HEK293T (cell line): ENCODE measurements at regions not wholly inside any gene's neighbourhood (a gene's known extent, or its start where the extent isn't known, plus 50 kb on each side); places are given as distances from the start of the nearest gene placed in this dataset.
"Not testable (repeated sequence)": the region's sequence is repeated elsewhere in the genome, so short reads cannot be mapped to it uniquely, and the experiment has no call there.

Source experiments
- CTCF ChIA-PET: fragments of 350-600 bp; formaldehyde crosslinking; extraction: SDS; loops from one replicate; lab custom pipeline; 2021; ENCODE audit warnings: antibody characterized with exemption, inconsistent platforms; lab: Yijun Ruan, JAX
- POLR2A ChIA-PET: fragments of 350-600 bp; formaldehyde crosslinking; extraction: SDS; loops from one replicate; lab custom pipeline; 2020; ENCODE audit warnings: antibody characterized with exemption, inconsistent platforms; lab: Yijun Ruan, JAX
- DNase-seq: peaks from one replicate; pipeline ENCODE4 v3.0.0; 2012; ENCODE audit warnings: mixed read lengths; ENCODE audit errors: extremely low spot score
- ARNT ChIP-seq: fragments of 450-650 bp; IDR thresholded peaks from 2 replicates; pipeline ENCODE4 v1.6.1; 2017; ENCODE audit warnings: mild to moderate bottlenecking
- BHLHE40 ChIP-seq: fragments of 450-650 bp; IDR thresholded peaks from 2 replicates; pipeline ENCODE4 v1.6.1; 2016; ENCODE audit warnings: mild to moderate bottlenecking, moderate library complexity, borderline replicate concordance
- CTBP1 ChIP-seq: fragments of 450-650 bp; IDR thresholded peaks from 2 replicates; pipeline ENCODE4 v1.6.1; 2016; ENCODE audit warnings: borderline replicate concordance
- ELF4 ChIP-seq: fragments of 450-650 bp; IDR thresholded peaks from 2 replicates; pipeline ENCODE4 v1.6.1; 2017; ENCODE audit warnings: antibody characterized with exemption
- FOXA1 ChIP-seq: fragments of 450-650 bp; IDR thresholded peaks from 2 replicates; pipeline ENCODE4 v1.6.1; 2016; ENCODE audit warnings: mild to moderate bottlenecking
- FOXK2 ChIP-seq: fragments of 450-650 bp; IDR thresholded peaks from 2 replicates; pipeline ENCODE4 v1.6.1; 2016; ENCODE audit warnings: mild to moderate bottlenecking
- FOXM1 ChIP-seq: fragments of 450-650 bp; IDR thresholded peaks from 2 replicates; pipeline ENCODE4 v1.6.1; 2017; ENCODE audit warnings: mild to moderate bottlenecking, borderline replicate concordance
- HDGF ChIP-seq: fragments of 450-650 bp; IDR thresholded peaks from 2 replicates; pipeline ENCODE4 v1.6.1; 2017; ENCODE audit warnings: antibody characterized with exemption, borderline replicate concordance
- L3MBTL2 ChIP-seq: fragments of 450-650 bp; conservative IDR thresholded peaks from 2 replicates; pipeline ENCODE4 v1.6.1; 2016; ENCODE audit warnings: mild to moderate bottlenecking
- LEF1 ChIP-seq: fragments of 450-650 bp; IDR thresholded peaks from 2 replicates; pipeline ENCODE4 v1.6.1; 2017; ENCODE audit warnings: mild to moderate bottlenecking, borderline replicate concordance
- NFRKB ChIP-seq: fragments of 450-650 bp; IDR thresholded peaks from 2 replicates; pipeline ENCODE4 v1.6.1; 2016; ENCODE audit warnings: mild to moderate bottlenecking, moderate library complexity
- SP1 ChIP-seq: fragments of 450-650 bp; IDR thresholded peaks from 2 replicates; pipeline ENCODE4 v1.6.1; 2017
- SUZ12 ChIP-seq: fragments of 450-650 bp; IDR thresholded peaks from 2 replicates; pipeline ENCODE4 v1.6.1; 2016; ENCODE audit warnings: mild to moderate bottlenecking
- TARDBP ChIP-seq: fragments of 450-650 bp; IDR thresholded peaks from 2 replicates; pipeline ENCODE4 v1.6.1; 2016
- ZNF384 ChIP-seq: fragments of 450-650 bp; IDR thresholded peaks from 2 replicates; pipeline ENCODE4 v1.6.1; 2016
- TF ChIP-seq, protein P1 (sequence below): fragments of 450-650 bp; IDR thresholded peaks from 2 replicates; pipeline ENCODE4 v1.6.1; 2016

DNA sequence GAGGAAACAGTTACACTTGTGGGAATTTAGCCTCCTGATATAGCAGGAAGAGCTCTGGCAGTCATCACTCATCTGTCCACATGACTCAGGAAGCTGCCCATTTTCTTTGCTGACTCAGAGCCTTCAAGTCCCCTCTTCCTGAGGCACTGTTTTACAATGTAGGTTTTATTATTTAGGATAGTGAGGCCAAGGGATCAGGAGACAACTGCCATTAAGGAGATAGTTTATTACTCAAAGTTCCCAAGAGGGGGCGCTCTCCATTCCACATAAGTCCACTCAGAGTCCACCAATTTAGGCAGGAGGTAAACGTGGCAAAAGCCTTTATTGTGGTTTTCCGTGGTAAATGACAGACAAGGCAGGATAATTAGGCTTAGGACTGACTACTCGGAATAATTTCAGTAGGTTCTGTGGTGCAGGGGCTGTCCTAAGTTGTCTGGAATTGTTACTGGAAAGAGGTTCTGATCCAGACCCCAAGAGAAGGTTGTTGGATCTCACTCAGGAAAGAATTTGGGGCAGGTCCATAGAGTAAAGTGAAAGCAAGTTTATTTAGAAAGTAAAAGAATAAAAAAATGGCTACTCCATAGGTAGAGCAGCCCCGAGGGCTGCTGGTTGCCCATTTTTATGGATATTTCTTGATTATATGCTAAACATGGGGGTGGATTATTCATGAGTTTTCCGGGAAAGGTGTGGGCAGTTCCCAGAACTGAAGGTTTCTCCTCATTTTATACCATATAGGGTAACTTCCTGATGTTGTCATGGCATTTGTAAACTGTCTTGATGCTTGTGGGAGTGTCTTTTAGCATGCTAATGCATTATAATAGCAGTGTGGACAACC lies 96.0 kb upstream of the RAB40AL start:
- TF ChIP-seq ZNF384 (no peak), FOXK2 (no peak), FOXM1 (no peak), SP1 (no peak), L3MBTL2 (no peak), SUZ12 (no peak), TARDBP (no peak), NFRKB (no peak), LEF1 (no peak), BHLHE40 (no peak), HDGF (no peak), ELF4 (no peak), CTBP1 (no peak), FOXA1 (no peak), ARNT (no peak)
- TF ChIP-seq, protein P1, sequence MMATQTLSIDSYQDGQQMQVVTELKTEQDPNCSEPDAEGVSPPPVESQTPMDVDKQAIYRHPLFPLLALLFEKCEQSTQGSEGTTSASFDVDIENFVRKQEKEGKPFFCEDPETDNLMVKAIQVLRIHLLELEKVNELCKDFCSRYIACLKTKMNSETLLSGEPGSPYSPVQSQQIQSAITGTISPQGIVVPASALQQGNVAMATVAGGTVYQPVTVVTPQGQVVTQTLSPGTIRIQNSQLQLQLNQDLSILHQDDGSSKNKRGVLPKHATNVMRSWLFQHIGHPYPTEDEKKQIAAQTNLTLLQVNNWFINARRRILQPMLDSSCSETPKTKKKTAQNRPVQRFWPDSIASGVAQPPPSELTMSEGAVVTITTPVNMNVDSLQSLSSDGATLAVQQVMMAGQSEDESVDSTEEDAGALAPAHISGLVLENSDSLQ, result no peak
- peak; percentile 52 for DNase-seq
- CTCF ChIA-PET, result no interaction called here
- POLR2A ChIA-PET, result no interaction called here

DNA sequence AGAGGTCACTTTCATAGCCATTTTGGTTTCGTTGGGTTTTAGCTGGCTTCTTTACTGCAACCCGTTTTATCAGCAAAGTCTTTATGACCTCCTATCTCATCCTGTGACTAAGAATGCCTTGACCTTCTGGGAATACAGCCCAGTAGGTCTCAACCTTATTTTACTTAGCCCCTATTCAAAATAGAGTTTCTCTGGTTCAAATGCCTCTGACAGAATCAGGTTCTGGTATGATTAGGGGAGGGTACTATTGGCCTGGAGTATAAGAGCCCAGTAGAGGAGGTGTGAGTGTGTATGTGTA lies 95.4 kb upstream of the RAB40AL start:
- no peak for DNase-seq

DNA sequence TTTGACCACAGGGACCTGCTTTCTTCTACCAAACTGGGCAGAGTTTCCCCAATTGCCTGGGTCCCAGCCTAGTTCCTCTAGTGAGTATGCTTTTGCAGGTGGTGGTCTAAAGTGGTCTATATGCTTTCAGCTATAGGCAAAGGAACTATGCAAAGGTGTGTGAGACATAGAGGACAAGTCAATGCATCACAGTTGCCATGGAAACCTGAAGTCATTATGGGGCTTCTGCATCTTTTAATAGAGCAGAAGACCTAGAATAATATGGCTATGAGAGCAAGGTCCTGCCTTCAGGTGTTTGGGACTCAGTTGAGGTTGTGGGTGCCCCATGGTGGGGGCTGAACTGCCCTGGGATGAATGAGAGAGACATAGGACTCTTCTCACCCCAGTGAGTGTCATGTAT lies 92.1 kb upstream of the RAB40AL start:
- ChIA-PET POLR2A (no interaction called here), CTCF (no interaction called here)
- no peak for DNase-seq
- TF ChIP-seq ELF4, result no peak
- no peak for TF ChIP-seq SP1
- no peak for TF ChIP-seq TARDBP
- TF ChIP-seq ZNF384, result no peak
- TF ChIP-seq SUZ12, result no peak
- TF ChIP-seq NFRKB, result no peak
- TF ChIP-seq, protein P1, result no peak
- no peak for TF ChIP-seq BHLHE40
- TF ChIP-seq FOXA1, result no peak
- TF ChIP-seq FOXK2, result no peak
- TF ChIP-seq HDGF, result no peak
- TF ChIP-seq CTBP1, result no peak
- TF ChIP-seq L3MBTL2, result no peak
- no peak for TF ChIP-seq LEF1
- TF ChIP-seq ARNT, result no peak
- no peak for TF ChIP-seq FOXM1

More for the DNA sequence above, 95.4 kb upstream of the RAB40AL start:
- TF ChIP-seq TARDBP, result no peak
- TF ChIP-seq, protein P1, result no peak
- CTCF ChIA-PET, result no interaction called here
- POLR2A ChIA-PET, result no interaction called here

DNA sequence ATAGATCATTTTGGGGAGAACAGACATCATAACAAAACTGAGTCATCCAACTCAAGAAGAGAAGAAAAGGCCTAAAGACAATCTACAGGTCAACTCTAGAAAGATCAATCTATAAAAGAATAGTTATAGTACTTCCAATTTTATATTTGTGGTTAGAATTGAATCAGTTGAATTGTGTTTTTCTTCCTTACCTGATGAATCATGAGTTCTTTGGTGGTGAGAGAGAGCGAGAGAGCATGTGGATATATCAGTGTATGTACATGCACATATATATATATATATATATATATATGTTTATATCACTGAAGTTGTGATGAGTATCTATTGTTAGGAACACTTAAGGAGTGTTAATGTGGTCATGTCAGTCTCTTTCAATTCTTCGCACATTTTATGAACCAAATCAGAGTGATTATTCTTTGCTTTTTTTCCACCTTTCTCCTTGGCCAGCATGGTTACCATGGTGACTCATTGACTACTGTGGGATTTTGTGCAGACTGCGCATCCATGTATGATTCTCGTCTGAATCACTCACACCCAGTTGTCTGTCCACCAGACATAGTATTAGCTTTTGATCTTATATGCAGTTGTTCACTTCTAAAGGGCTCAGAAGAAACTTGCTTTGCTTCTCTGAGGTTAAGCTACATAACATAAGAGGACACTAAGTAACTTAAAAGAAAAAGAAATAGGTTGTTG lies 90.4 kb upstream of the RAB40AL start:
- DNase-seq, result no peak
- ChIA-PET CTCF (no interaction called here), POLR2A (no interaction called here)
- TF ChIP-seq SUZ12 (no peak), FOXM1 (no peak), CTBP1 (no peak), SP1 (no peak), FOXA1 (no peak)

DNA sequence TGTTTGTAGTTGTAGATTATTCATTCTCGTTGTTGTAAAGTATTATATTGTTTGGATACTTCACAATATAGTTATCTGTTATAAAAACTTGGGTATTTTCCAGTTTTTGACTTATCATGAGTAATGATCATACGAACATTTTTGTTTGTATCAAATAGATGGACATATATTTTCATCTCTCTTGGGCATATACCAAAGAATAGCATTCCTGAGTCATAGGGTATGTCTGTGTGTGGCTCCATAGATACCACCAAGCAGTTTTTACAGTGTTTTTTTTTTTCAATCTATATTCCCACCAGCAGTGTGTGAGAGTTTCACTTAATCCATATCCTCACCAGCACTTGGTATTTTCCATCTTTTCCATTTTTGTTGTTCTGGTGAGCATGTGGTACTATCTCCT lies 89.7 kb upstream of the RAB40AL start:
- ChIA-PET CTCF (no interaction called here), POLR2A (no interaction called here)
- TF ChIP-seq TARDBP, result no peak
- no peak for TF ChIP-seq BHLHE40
- TF ChIP-seq ELF4, result no peak
- no peak for TF ChIP-seq SP1
- DNase-seq, result no peak

DNA sequence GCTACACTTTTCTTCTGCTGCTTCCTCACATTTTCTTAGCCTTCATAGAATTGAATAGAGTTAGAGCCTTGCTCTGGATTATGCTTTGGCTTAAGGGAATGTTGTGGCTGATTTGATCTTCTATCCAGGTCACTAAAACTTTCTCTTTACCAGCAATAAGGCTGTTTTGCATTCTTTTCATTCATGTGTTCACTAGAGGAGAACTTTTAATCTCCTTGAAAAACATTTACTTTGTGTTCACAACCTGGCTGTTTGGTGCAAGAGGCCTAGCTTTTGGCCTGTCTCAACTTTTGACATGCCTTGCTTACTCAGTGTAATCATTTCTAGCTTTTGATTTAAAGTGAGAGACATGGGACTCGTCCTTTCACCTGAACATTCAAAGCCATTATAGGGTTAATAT lies 87.7 kb upstream of the RAB40AL start:
- DNase-seq, result no peak
- ChIA-PET CTCF (no interaction called here), POLR2A (no interaction called here)
- no peak for TF ChIP-seq TARDBP
- TF ChIP-seq, protein P1, result no peak
- TF ChIP-seq FOXK2, result no peak
- TF ChIP-seq ARNT, result no peak
- no peak for TF ChIP-seq ELF4
- TF ChIP-seq CTBP1, result no peak
- no peak for TF ChIP-seq L3MBTL2
- TF ChIP-seq BHLHE40, result no peak
- TF ChIP-seq HDGF, result no peak
- TF ChIP-seq NFRKB, result no peak
- no peak for TF ChIP-seq FOXM1

DNA sequence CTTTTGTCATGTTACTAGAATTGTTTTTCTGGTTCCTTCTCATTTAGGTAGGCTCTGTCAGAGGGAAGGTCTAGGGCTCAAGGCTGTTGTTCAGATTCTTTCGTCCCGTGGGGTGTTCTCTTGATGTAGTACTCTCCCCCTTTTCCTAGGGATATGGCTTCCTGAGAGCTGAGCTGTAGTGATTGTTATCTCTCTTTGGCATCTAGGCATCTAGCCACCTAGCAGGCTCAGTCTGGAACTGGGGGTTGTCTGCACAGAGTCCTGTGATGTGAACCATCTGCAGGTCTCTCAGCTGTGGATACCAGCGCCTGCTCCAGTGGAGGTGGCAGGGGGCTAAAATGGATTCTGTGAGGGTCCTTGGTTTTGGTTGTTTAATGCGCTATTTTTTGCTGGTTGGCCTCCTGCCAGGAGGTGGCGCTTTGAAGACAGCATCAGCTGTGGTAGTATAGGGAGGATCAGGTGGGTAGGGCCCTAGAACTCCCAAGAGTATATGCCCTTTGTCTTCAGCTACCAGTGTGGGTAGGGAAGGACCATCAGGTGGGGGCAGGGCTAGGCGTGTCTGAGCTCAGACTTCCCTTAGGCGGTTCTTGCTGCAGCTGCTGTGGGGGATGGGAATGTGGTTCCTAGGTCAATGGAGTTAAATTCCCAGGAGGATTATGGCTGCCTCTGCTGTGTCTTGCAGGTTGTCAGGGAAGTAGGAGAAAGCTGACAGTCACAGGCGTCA lies 78.1 kb upstream of the RAB40AL start:
- CTCF ChIA-PET, result interaction anchor here (0.9 kb wide), 1 partner anchor 791 kb away, joined by 3 read pairs; no protein-coding TSS in a partner anchor

More for the DNA sequence above, 78.1 kb upstream of the RAB40AL start:
- DNase-seq, POLR2A ChIA-PET: not testable (repeated sequence)
